DMS153 treated with DMSO at 0.1 percent for 48 hours (cell line): ENCODE measurements at regions not wholly inside any gene's neighbourhood (a gene's known extent, or its start where the extent isn't known, plus 50 kb on each side); places are given as distances from the start of the nearest gene placed in this dataset.

Experiments used
- DNase-seq: peaks from one replicate; lab custom pipeline; 2025; ENCODE audit not compliant: unreplicated experiment; lab: John Stamatoyannopoulos, UW

GRCh38 chr3:82773207-82773606, 1011.8 kb upstream of the GBE1 start:
- no peak for DNase-seq

- no peak for DNase-seq
These were observed 1003.1 kb upstream of the GBE1 start for GRCh38 chr3:82764521-82764920.

GRCh38 chr3:82761858-82762257, 1000.4 kb upstream of the GBE1 start:
- no peak for DNase-seq

- no peak for DNase-seq
These were observed 984.1 kb upstream of the GBE1 start for GRCh38 chr3:82745544-82745943.

- no peak for DNase-seq
These were observed 981.8 kb upstream of the GBE1 start for GRCh38 chr3:82743196-82743595.

- DNase-seq, result no peak
These were observed 979.9 kb upstream of the GBE1 start for GRCh38 chr3:82741346-82741745.

- no peak for DNase-seq
These were observed 977.9 kb upstream of the GBE1 start for GRCh38 chr3:82739390-82739789.

GRCh38 chr3:82736696-82737277, 975.3 kb upstream of the GBE1 start:
- DNase-seq, result no peak

GRCh38 chr3:82715091-82715856, 953.8 kb upstream of the GBE1 start:
- no peak for DNase-seq

- DNase-seq, result no peak
These were observed 945.6 kb upstream of the GBE1 start for GRCh38 chr3:82707035-82707434.

- DNase-seq, result no peak
These were observed 924.3 kb upstream of the GBE1 start for GRCh38 chr3:82685761-82686160.

GRCh38 chr3:82676356-82677026, 915.0 kb upstream of the GBE1 start:
- DNase-seq, result no peak

GRCh38 chr3:82672966-82673365, 911.5 kb upstream of the GBE1 start:
- DNase-seq, result no peak

GRCh38 chr3:82671466-82671865, 910.0 kb upstream of the GBE1 start:
- no peak for DNase-seq

- no peak for DNase-seq
These were observed 893.3 kb upstream of the GBE1 start for GRCh38 chr3:82654708-82655107.

- DNase-seq, result no peak
These were observed 882.5 kb upstream of the GBE1 start for GRCh38 chr3:82643948-82644347.

GRCh38 chr3:82641701-82642100, 880.3 kb upstream of the GBE1 start:
- no peak for DNase-seq

GRCh38 chr3:82640254-82640653, 878.8 kb upstream of the GBE1 start:
- DNase-seq, result no peak

GRCh38 chr3:82637574-82637973, 876.1 kb upstream of the GBE1 start:
- DNase-seq, result no peak

- no peak for DNase-seq
These were observed 874.7 kb upstream of the GBE1 start for GRCh38 chr3:82636177-82636576.

GRCh38 chr3:82633319-82633718, 871.9 kb upstream of the GBE1 start:
- DNase-seq, result no peak

- no peak for DNase-seq
These were observed 868.5 kb upstream of the GBE1 start for GRCh38 chr3:82629937-82630336.
